Naive thymus-derived CD8-positive, alpha-beta T cell (primary cell): ENCODE measurements at regions not wholly inside any gene's neighbourhood (a gene's known extent, or its start where the extent isn't known, plus 50 kb on each side); places are given as distances from the start of the nearest gene placed in this dataset.

ENCODE experiments used
- ATAC-seq, 2 donors: fragments of 150-1000 bp; cut with Tn5 transposase in 1 of 2; sonication (Bioruptor Pico), chemical (Tn5 transposase) in 1 of 2; 1 replicate in 1 of 2; 2 replicates in 1 of 2; pipeline ENCODE4 v1.10.0; 2021; ENCODE audit warnings: mild to moderate bottlenecking in 2 of 2, moderate library complexity in 2 of 2
- POLR2A ChIA-PET: fragments of 350-600 bp; sonication (Branson Sonifier 250); formaldehyde crosslinking; loops from one replicate; lab custom pipeline; 2021; ENCODE audit warnings: antibody characterized with exemption; lab: Charles Lee
- DNase-seq, 10 donors: peaks; one replicate each; pipeline versions ENCODE4 v3.0.0 to v3.0.0-alpha.2; 2020 to 2022
- H3K27ac Mint-ChIP-seq, 10 donors: one replicate each; pipeline ENCODE4 v1.8.0; 2020 to 2022; ENCODE audit warnings: mild to moderate bottlenecking in 10 of 10, mixed read lengths in 10 of 10, moderate library complexity in 4 of 10, inconsistent platforms in 1 of 10
- H3K27me3 Mint-ChIP-seq, 5 donors: one replicate each; pipeline ENCODE4 v1.8.0; 2021 to 2022; ENCODE audit warnings: mixed read lengths in 5 of 5
- H3K36me3 Mint-ChIP-seq, 3 donors: one replicate each; pipeline ENCODE4 v1.8.0; 2020 to 2022; ENCODE audit warnings: mixed read lengths in 3 of 3, mild to moderate bottlenecking in 2 of 3, inconsistent platforms in 1 of 3
- H3K4me1 Mint-ChIP-seq, 4 donors: one replicate each; pipeline ENCODE4 v1.8.0; 2021 to 2022; ENCODE audit warnings: mixed read lengths in 4 of 4
- H3K4me3 Mint-ChIP-seq, 10 donors: one replicate each; pipeline ENCODE4 v1.8.0; 2020 to 2022; ENCODE audit warnings: mild to moderate bottlenecking in 10 of 10, mixed read lengths in 10 of 10, moderate library complexity in 6 of 10, inconsistent platforms in 1 of 10
- H3K9me3 Mint-ChIP-seq, 9 donors: one replicate each; pipeline ENCODE4 v1.8.0; 2020 to 2022; ENCODE audit warnings: mixed read lengths in 9 of 9, mild to moderate bottlenecking in 3 of 9, inconsistent platforms in 1 of 9, moderate library complexity in 1 of 9

GRCh38 chr12:85530456-85530855 is 250.4 kb downstream of the ALX1 start:
- H3K27ac Mint-ChIP-seq: peak overlapping the region in 1 of 10 donors; percentile 66

GRCh38 chr12:85531341-85531740 is 251.3 kb downstream of the ALX1 start:
- peaks cover 0 to 2% (median 0%) of the 10 kb centered on the region in 9 donors for H3K9me3 Mint-ChIP-seq
- POLR2A ChIA-PET: no interaction called here
- peaks cover 0 to 4% (median 0%) of the 10 kb centered on the region in 3 donors for H3K36me3 Mint-ChIP-seq
- H3K4me1 Mint-ChIP-seq: peaks cover 0 to 5% (median 0%) of the 10 kb centered on the region in 4 donors
- H3K4me3 Mint-ChIP-seq: no peak overlapping the region
- H3K27ac Mint-ChIP-seq: no peak overlapping the region
- DNase-seq: no peak
- H3K27me3 Mint-ChIP-seq: no peaks in the 10 kb centered on the region
- ATAC-seq: no peak

More at GRCh38 chr12:85530456-85530855, 250.4 kb downstream of the ALX1 start:
- H3K4me1 Mint-ChIP-seq: peaks cover 0 to 5% (median 0%) of the 10 kb centered on the region in 4 donors
- no peak overlapping the region for H3K4me3 Mint-ChIP-seq
- ATAC-seq (no peak), DNase-seq (no peak)
- H3K9me3 Mint-ChIP-seq: peaks cover 0 to 2% (median 0%) of the 10 kb centered on the region in 9 donors
- no peaks in the 10 kb centered on the region for H3K27me3 Mint-ChIP-seq
- peaks cover 0 to 4% (median 0%) of the 10 kb centered on the region in 3 donors for H3K36me3 Mint-ChIP-seq
- POLR2A ChIA-PET: no interaction called here

GRCh38 chr12:85549640-85550039 is 269.6 kb downstream of the ALX1 start:
- Mint-ChIP-seq H3K4me1 (no peaks in the 10 kb centered on the region), H3K36me3 (no peaks in the 10 kb centered on the region), H3K27me3 (no peaks in the 10 kb centered on the region), H3K9me3 (peaks cover 0 to 4% (median 0%) of the 10 kb centered on the region in 9 donors), H3K4me3 (no peak overlapping the region), H3K27ac (no peak overlapping the region)
- no peak for ATAC-seq
- no peak for DNase-seq
- POLR2A ChIA-PET: no interaction called here

GRCh38 chr12:85550924-85551323 is 270.9 kb downstream of the ALX1 start:
- Mint-ChIP-seq H3K4me1 (no peaks in the 10 kb centered on the region), H3K27me3 (no peaks in the 10 kb centered on the region), H3K36me3 (no peaks in the 10 kb centered on the region), H3K9me3 (peaks cover 0 to 4% (median 0%) of the 10 kb centered on the region in 9 donors), H3K27ac (no peak overlapping the region), H3K4me3 (no peak overlapping the region)
- DNase-seq (no peak), ATAC-seq (no peak)
- POLR2A ChIA-PET: no interaction called here

GRCh38 chr12:85552461-85552860 is 272.4 kb downstream of the ALX1 start:
- H3K27me3 Mint-ChIP-seq: no peaks in the 10 kb centered on the region
- H3K9me3 Mint-ChIP-seq: no peaks in the 10 kb centered on the region
- H3K4me1 Mint-ChIP-seq: no peaks in the 10 kb centered on the region
- ATAC-seq (no peak), DNase-seq (no peak)
- no peak overlapping the region for H3K4me3 Mint-ChIP-seq
- no peak overlapping the region for H3K27ac Mint-ChIP-seq
- no peaks in the 10 kb centered on the region for H3K36me3 Mint-ChIP-seq
- POLR2A ChIA-PET: no interaction called here

- no peak for ATAC-seq
- Mint-ChIP-seq H3K36me3 (no peaks in the 10 kb centered on the region), H3K27ac (no peak overlapping the region), H3K4me3 (no peak overlapping the region), H3K27me3 (no peaks in the 10 kb centered on the region), H3K4me1 (no peaks in the 10 kb centered on the region), H3K9me3 (no peaks in the 10 kb centered on the region)
- POLR2A ChIA-PET: no interaction called here
- DNase-seq: no peak
Observed at GRCh38 chr12:85557850-85558249, 277.8 kb downstream of the ALX1 start.

GRCh38 chr12:85558684-85559083 is 277.5 kb downstream of the RASSF9 start:
- H3K27me3 Mint-ChIP-seq: no peaks in the 10 kb centered on the region
- POLR2A ChIA-PET: no interaction called here
- ATAC-seq (no peak), DNase-seq (no peak)
- H3K9me3 Mint-ChIP-seq: no peaks in the 10 kb centered on the region
- H3K4me1 Mint-ChIP-seq: no peaks in the 10 kb centered on the region
- H3K27ac Mint-ChIP-seq: no peak overlapping the region
- no peaks in the 10 kb centered on the region for H3K36me3 Mint-ChIP-seq
- H3K4me3 Mint-ChIP-seq: no peak overlapping the region

GRCh38 chr12:85559127-85559526 is 277.1 kb downstream of the RASSF9 start:
- H3K4me1 Mint-ChIP-seq: no peaks in the 10 kb centered on the region
- no peaks in the 10 kb centered on the region for H3K27me3 Mint-ChIP-seq
- no peak overlapping the region for H3K4me3 Mint-ChIP-seq

GRCh38 chr12:85559536-85559935 is 276.7 kb downstream of the RASSF9 start:
- H3K4me1 Mint-ChIP-seq: no peaks in the 10 kb centered on the region
- H3K4me3 Mint-ChIP-seq: no peak overlapping the region
- no peak for DNase-seq
- H3K36me3 Mint-ChIP-seq: no peaks in the 10 kb centered on the region
- POLR2A ChIA-PET: no interaction called here
- no peaks in the 10 kb centered on the region for H3K27me3 Mint-ChIP-seq
- no peaks in the 10 kb centered on the region for H3K9me3 Mint-ChIP-seq
- ATAC-seq: no peak
- H3K27ac Mint-ChIP-seq: no peak overlapping the region

More at GRCh38 chr12:85559127-85559526, 277.1 kb downstream of the RASSF9 start:
- H3K36me3 Mint-ChIP-seq: no peaks in the 10 kb centered on the region
- DNase-seq (no peak), ATAC-seq (no peak)
- POLR2A ChIA-PET: no interaction called here
- no peak overlapping the region for H3K27ac Mint-ChIP-seq
- H3K9me3 Mint-ChIP-seq: no peaks in the 10 kb centered on the region

GRCh38 chr12:85562765-85563164 is 273.4 kb downstream of the RASSF9 start:
- H3K4me3 Mint-ChIP-seq: no peak overlapping the region
- H3K36me3 Mint-ChIP-seq: no peaks in the 10 kb centered on the region
- no peaks in the 10 kb centered on the region for H3K4me1 Mint-ChIP-seq
- POLR2A ChIA-PET: no interaction called here
- ATAC-seq: no peak
- no peak overlapping the region for H3K27ac Mint-ChIP-seq
- H3K9me3 Mint-ChIP-seq: no peaks in the 10 kb centered on the region
- no peaks in the 10 kb centered on the region for H3K27me3 Mint-ChIP-seq
- no peak for DNase-seq

- no peaks in the 10 kb centered on the region for H3K9me3 Mint-ChIP-seq
- POLR2A ChIA-PET: no interaction called here
- H3K4me3 Mint-ChIP-seq: no peak overlapping the region
Observed at GRCh38 chr12:85564786-85565185, 271.4 kb downstream of the RASSF9 start.

GRCh38 chr12:85568395-85569103 is 267.7 kb downstream of the RASSF9 start:
- no peak for DNase-seq
- Mint-ChIP-seq H3K4me1 (no peaks in the 10 kb centered on the region), H3K9me3 (no peaks in the 10 kb centered on the region), H3K27me3 (no peaks in the 10 kb centered on the region), H3K36me3 (no peaks in the 10 kb centered on the region), H3K4me3 (no peak overlapping the region), H3K27ac (no peak overlapping the region)
- POLR2A ChIA-PET: no interaction called here
- ATAC-seq: no peak

More at GRCh38 chr12:85564786-85565185, 271.4 kb downstream of the RASSF9 start:
- Mint-ChIP-seq H3K27me3 (no peaks in the 10 kb centered on the region), H3K4me1 (no peaks in the 10 kb centered on the region), H3K27ac (no peak overlapping the region), H3K36me3 (no peaks in the 10 kb centered on the region)
- DNase-seq (no peak), ATAC-seq (no peak)

GRCh38 chr12:85569261-85569660 is 266.9 kb downstream of the RASSF9 start:
- ATAC-seq (no peak), DNase-seq (no peak)
- Mint-ChIP-seq H3K27me3 (no peaks in the 10 kb centered on the region), H3K4me3 (no peak overlapping the region), H3K27ac (no peak overlapping the region), H3K36me3 (no peaks in the 10 kb centered on the region), H3K9me3 (no peaks in the 10 kb centered on the region), H3K4me1 (no peaks in the 10 kb centered on the region)
- POLR2A ChIA-PET: no interaction called here

GRCh38 chr12:85572956-85573355 is 263.3 kb downstream of the RASSF9 start:
- no peaks in the 10 kb centered on the region for H3K9me3 Mint-ChIP-seq
- DNase-seq: no peak
- H3K36me3 Mint-ChIP-seq: no peaks in the 10 kb centered on the region
- no peaks in the 10 kb centered on the region for H3K4me1 Mint-ChIP-seq
- H3K27me3 Mint-ChIP-seq: no peaks in the 10 kb centered on the region
- ATAC-seq: no peak
- POLR2A ChIA-PET: no interaction called here
- no peak overlapping the region for H3K4me3 Mint-ChIP-seq
- H3K27ac Mint-ChIP-seq: no peak overlapping the region
